WTC11 (cell line): ENCODE measurements at regions not wholly inside any gene's neighbourhood (a gene's known extent, or its start where the extent isn't known, plus 50 kb on each side); places are given as distances from the start of the nearest gene placed in this dataset.

Experiments
- ATAC-seq: fragments of 200-7000 bp; cut with Tn5 transposase; 2 replicates; pipeline ENCODE4 v1.10.0; 2021; ENCODE audit warnings: mild to moderate bottlenecking, moderate library complexity
- CTCF ChIA-PET: fragments of 300-600 bp; sonication (Branson Sonifier 250); formaldehyde crosslinking; loops from one replicate; lab custom pipeline; 2021; ENCODE audit warnings: antibody characterized with exemption; lab: Charles Lee
- POLR2A ChIA-PET: fragments of 350-600 bp; sonication (Branson Sonifier 250); formaldehyde crosslinking; loops from one replicate; lab custom pipeline; 2021; ENCODE audit warnings: antibody characterized with exemption; lab: Charles Lee
- DNase-seq: peaks from one replicate; pipeline ENCODE4 v3.0.0; 2021; ENCODE audit warnings: low spot score
- H3K27ac Mint-ChIP-seq: 2 replicates; pipeline ENCODE4 v1.8.0; 2021; ENCODE audit warnings: mixed read lengths
- H3K27me3 Mint-ChIP-seq: 2 replicates; pipeline ENCODE4 v1.8.0; 2021; ENCODE audit warnings: low read depth, mild to moderate bottlenecking, moderate library complexity, mixed read lengths
- H3K36me3 Mint-ChIP-seq: 2 replicates; pipeline ENCODE4 v1.8.0; 2021; ENCODE audit warnings: mixed read lengths
- H3K4me1 Mint-ChIP-seq: 2 replicates; pipeline ENCODE4 v1.8.0; 2022; ENCODE audit warnings: mixed read lengths
- H3K4me3 Mint-ChIP-seq: 2 replicates; pipeline ENCODE4 v1.8.0; 2021; ENCODE audit warnings: mild to moderate bottlenecking, moderate library complexity, mixed read lengths
- H3K9me3 Mint-ChIP-seq: 2 replicates; pipeline ENCODE4 v1.8.0; 2021; ENCODE audit warnings: mixed read lengths
- CBFB ChIP-seq: sonication (generic); formaldehyde crosslinking; IDR thresholded peaks from 2 replicates; pipeline ENCODE4 v1.8.1; 2022; ENCODE audit warnings: mild to moderate bottlenecking, low read depth, missing genetic modification reagents
- E2F1 ChIP-seq: sonication (generic); formaldehyde crosslinking; IDR thresholded peaks from 2 replicates; pipeline ENCODE4 v1.8.0; 2022; ENCODE audit warnings: mild to moderate bottlenecking, missing genetic modification reagents
- E2F5 ChIP-seq: sonication (generic); formaldehyde crosslinking; IDR thresholded peaks from 2 replicates; pipeline ENCODE4 v1.8.1; 2022; ENCODE audit warnings: mild to moderate bottlenecking, moderate library complexity, missing genetic modification reagents
- ERG ChIP-seq: fragments of 250-450 bp; sonication (Bioruptor Pico); IDR thresholded peaks from 2 replicates; pipeline ENCODE4 v1.8.0; 2021; ENCODE audit warnings: mild to moderate bottlenecking
- ESRRA ChIP-seq: sonication (generic); formaldehyde crosslinking; IDR thresholded peaks from 2 replicates; pipeline ENCODE4 v1.8.1; 2022; ENCODE audit warnings: mild to moderate bottlenecking, missing genetic modification reagents, borderline replicate concordance
- ETV6 ChIP-seq: sonication (generic); formaldehyde crosslinking; IDR thresholded peaks from 2 replicates; pipeline ENCODE4 v1.8.1; 2022; ENCODE audit warnings: mild to moderate bottlenecking, missing genetic modification reagents
- FOXJ3 ChIP-seq: sonication (generic); formaldehyde crosslinking; IDR thresholded peaks from 2 replicates; pipeline ENCODE4 v1.9.0; 2021; ENCODE audit warnings: missing genetic modification reagents, mild to moderate bottlenecking, borderline replicate concordance
- FOXK1 ChIP-seq: sonication (generic); formaldehyde crosslinking; IDR thresholded peaks from 2 replicates; pipeline ENCODE4 v1.8.0; 2022; ENCODE audit warnings: mild to moderate bottlenecking, moderate library complexity, missing genetic modification reagents
- FOXP1 ChIP-seq: sonication (generic); formaldehyde crosslinking; IDR thresholded peaks from 2 replicates; pipeline ENCODE4 v1.8.0; 2022; ENCODE audit warnings: missing genetic modification reagents, mild to moderate bottlenecking, moderate library complexity, borderline replicate concordance
- GTF2I ChIP-seq: fragments of 250-450 bp; sonication (Bioruptor Pico); conservative IDR thresholded peaks from 2 replicates; pipeline ENCODE4 v1.4.0; 2021; ENCODE audit warnings: mild to moderate bottlenecking
- HMGA2 ChIP-seq: fragments of 250-450 bp; sonication (Bioruptor Pico); IDR thresholded peaks from 2 replicates; pipeline ENCODE4 v1.4.0; 2021; ENCODE audit warnings: mild to moderate bottlenecking, moderate library complexity
- MYBL2 ChIP-seq: sonication (generic); formaldehyde crosslinking; IDR thresholded peaks from 2 replicates; pipeline ENCODE4 v1.8.1; 2023; ENCODE audit warnings: mild to moderate bottlenecking, moderate library complexity, missing genetic modification reagents
- NFYB ChIP-seq: sonication (generic); formaldehyde crosslinking; conservative IDR thresholded peaks from 2 replicates; pipeline ENCODE4 v1.8.0; 2022; ENCODE audit warnings: low read depth, missing genetic modification reagents
- RELA ChIP-seq: sonication (generic); formaldehyde crosslinking; IDR thresholded peaks from 2 replicates; pipeline ENCODE4 v1.8.1; 2022; ENCODE audit warnings: missing genetic modification reagents, mild to moderate bottlenecking, borderline replicate concordance
- SP1 ChIP-seq: sonication (generic); formaldehyde crosslinking; conservative IDR thresholded peaks from 2 replicates; pipeline ENCODE4 v1.8.1; 2022; ENCODE audit warnings: missing genetic modification reagents
- TP53 ChIP-seq: sonication (generic); formaldehyde crosslinking; IDR thresholded peaks from 2 replicates; pipeline ENCODE4 v1.8.1; 2023; ENCODE audit warnings: mild to moderate bottlenecking, missing genetic modification reagents
- ZBTB21 ChIP-seq: sonication (generic); formaldehyde crosslinking; IDR thresholded peaks from 2 replicates; pipeline ENCODE4 v1.8.1; 2023; ENCODE audit warnings: mild to moderate bottlenecking, missing genetic modification reagents, borderline replicate concordance
- ZNF138 ChIP-seq: sonication (generic); formaldehyde crosslinking; conservative IDR thresholded peaks from 2 replicates; pipeline ENCODE4 v1.8.1; 2022; ENCODE audit warnings: mild to moderate bottlenecking, moderate library complexity, missing genetic modification reagents
- ZNF219 ChIP-seq: sonication (generic); formaldehyde crosslinking; IDR thresholded peaks from 2 replicates; pipeline ENCODE4 v1.8.0; 2023; ENCODE audit warnings: missing genetic modification reagents, mild to moderate bottlenecking, borderline replicate concordance
- ZNF232 ChIP-seq: sonication (generic); formaldehyde crosslinking; IDR thresholded peaks from 2 replicates; pipeline ENCODE4 v1.8.0; 2022; ENCODE audit warnings: mild to moderate bottlenecking, missing genetic modification reagents
- TF ChIP-seq, protein P1 (sequence below): fragments of 250-450 bp; sonication (Bioruptor Pico); IDR thresholded peaks from 2 replicates; pipeline ENCODE4 v2.1.2; 2022; ENCODE audit warnings: mild to moderate bottlenecking, moderate library complexity
- TF ChIP-seq, protein P2 (sequence below): sonication (generic); formaldehyde crosslinking; IDR thresholded peaks from 2 replicates; pipeline ENCODE4 v1.8.1; 2023; ENCODE audit warnings: mild to moderate bottlenecking, missing genetic modification reagents, moderate library complexity

DNA sequence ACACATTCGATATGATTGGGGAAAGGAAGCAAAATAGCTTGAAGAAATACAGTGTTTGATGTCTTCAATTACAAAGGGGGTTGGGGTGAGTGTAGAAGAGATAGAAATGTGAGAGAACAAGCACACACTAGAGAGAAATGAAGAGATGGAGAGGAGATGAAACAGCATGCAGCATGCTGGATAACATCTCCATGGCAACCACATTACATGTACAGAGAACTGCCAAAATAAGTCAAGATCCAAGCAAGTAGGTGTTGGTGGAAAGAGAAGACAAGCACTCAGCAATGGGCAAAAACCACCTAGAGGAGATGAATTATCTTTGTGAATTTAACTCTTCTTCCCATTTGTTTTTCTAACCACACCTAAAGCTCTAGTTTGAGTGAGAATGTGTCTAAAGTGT lies 289.8 kb downstream of the GRIN2B start:
- Mint-ChIP-seq H3K9me3 (peaks cover 4% of the 10 kb centered on the region), H3K4me1 (no peaks in the 10 kb centered on the region), H3K4me3 (no peak overlapping the region), H3K36me3 (no peaks in the 10 kb centered on the region), H3K27ac (no peak overlapping the region), H3K27me3 (peaks cover 3% of the 10 kb centered on the region; the same call in 1 of the 2 replicates)
- no peak for TF ChIP-seq ZNF219
- TF ChIP-seq HMGA2 (CRISPR knock-in tag): no peak
- no peak for TF ChIP-seq ZNF232 (CRISPR knock-in tag)
- no peak for TF ChIP-seq ERG (CRISPR knock-in tag)
- TF ChIP-seq FOXP1 (CRISPR knock-in tag): no peak
- TF ChIP-seq MYBL2 (CRISPR knock-in tag): no peak
- no peak for TF ChIP-seq FOXJ3
- TF ChIP-seq GTF2I: no peak
- no peak for TF ChIP-seq ZBTB21 (CRISPR knock-in tag)
- TF ChIP-seq FOXK1 (CRISPR knock-in tag): no peak
- TF ChIP-seq, protein P1, sequence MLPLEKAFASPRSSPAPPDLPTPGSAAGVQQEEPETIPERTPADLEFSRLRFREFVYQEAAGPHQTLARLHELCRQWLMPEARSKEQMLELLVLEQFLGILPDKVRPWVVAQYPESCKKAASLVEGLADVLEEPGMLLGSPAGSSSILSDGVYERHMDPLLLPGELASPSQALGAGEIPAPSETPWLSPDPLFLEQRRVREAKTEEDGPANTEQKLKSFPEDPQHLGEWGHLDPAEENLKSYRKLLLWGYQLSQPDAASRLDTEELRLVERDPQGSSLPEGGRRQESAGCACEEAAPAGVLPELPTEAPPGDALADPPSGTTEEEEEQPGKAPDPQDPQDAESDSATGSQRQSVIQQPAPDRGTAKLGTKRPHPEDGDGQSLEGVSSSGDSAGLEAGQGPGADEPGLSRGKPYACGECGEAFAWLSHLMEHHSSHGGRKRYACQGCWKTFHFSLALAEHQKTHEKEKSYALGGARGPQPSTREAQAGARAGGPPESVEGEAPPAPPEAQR (CRISPR knock-in tag): no peak
- no peak for DNase-seq
- CTCF ChIA-PET: no interaction called here
- ATAC-seq: no peak
- POLR2A ChIA-PET: no interaction called here

DNA sequence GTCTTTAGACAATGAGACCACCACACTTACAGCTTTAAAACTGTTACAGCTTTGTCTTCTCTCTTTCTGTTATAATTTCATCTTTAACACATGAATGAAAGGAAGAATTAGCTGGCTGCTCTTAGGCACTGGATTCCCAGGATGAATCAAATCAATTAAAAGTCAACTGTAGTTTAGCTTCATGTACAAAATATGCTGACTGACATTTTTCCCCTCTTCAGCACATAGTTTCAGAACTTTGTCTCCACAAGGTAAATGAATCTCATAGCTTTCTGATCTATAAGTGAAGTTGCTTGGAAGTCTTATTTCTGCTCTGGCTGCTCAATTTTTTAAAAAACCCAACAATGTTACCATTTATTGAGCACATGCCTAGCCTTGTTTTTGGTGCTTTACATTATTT lies 293.8 kb downstream of the GRIN2B start:
- DNase-seq (no peak), ATAC-seq (no peak)
- no peaks in the 10 kb centered on the region for H3K9me3 Mint-ChIP-seq
- POLR2A ChIA-PET: no interaction called here
- TF ChIP-seq E2F1 (CRISPR knock-in tag) (no peak), ETV6 (CRISPR knock-in tag) (no peak), CBFB (CRISPR knock-in tag) (no peak), ZNF138 (CRISPR knock-in tag) (no peak), TP53 (CRISPR knock-in tag) (no peak), E2F5 (CRISPR knock-in tag) (no peak), NFYB (CRISPR knock-in tag) (no peak), ZBTB21 (CRISPR knock-in tag) (no peak), SP1 (CRISPR knock-in tag) (no peak), ESRRA (CRISPR knock-in tag) (no peak), RELA (CRISPR knock-in tag) (no peak)
- TF ChIP-seq, protein P2, sequence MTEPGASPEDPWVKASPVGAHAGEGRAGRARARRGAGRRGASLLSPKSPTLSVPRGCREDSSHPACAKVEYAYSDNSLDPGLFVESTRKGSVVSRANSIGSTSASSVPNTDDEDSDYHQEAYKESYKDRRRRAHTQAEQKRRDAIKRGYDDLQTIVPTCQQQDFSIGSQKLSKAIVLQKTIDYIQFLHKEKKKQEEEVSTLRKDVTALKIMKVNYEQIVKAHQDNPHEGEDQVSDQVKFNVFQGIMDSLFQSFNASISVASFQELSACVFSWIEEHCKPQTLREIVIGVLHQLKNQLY (CRISPR knock-in tag): no peak
- TF ChIP-seq, protein P1 (CRISPR knock-in tag): no peak
- TF ChIP-seq, all 79 proteins: peak for 0
- Mint-ChIP-seq H3K4me1 (no peaks in the 10 kb centered on the region), H3K27me3 (no peaks in the 10 kb centered on the region), H3K4me3 (no peak overlapping the region), H3K36me3 (no peaks in the 10 kb centered on the region), H3K27ac (no peak overlapping the region)
- CTCF ChIA-PET: no interaction called here
